ENCODE measurements at regions not wholly inside any gene's neighbourhood (a gene's known extent, or its start where the extent isn't known, plus 50 kb on each side); places are given as distances from the start of the nearest gene placed in this dataset.

DNA sequence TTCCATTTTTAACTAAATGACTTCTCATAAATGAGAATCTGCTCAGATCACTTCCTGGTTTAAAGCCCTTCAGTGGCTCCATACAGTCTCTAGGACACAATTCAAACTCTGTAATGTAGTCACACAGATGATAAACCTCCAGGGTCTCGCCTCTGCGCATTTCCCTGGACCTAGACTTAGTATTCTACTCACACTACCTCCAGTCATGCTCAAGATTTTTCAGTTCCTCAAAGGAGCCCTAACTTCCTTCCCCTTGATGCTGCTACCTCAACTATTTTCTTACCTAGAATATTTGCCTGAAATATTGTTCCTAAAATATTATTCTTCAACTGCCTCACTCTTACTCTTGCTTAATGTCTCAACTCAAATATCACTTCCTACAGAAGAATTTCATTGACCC lies 86.7 kb upstream of the TPP2 start:
- TF ChIP-seq, protein P1, sequence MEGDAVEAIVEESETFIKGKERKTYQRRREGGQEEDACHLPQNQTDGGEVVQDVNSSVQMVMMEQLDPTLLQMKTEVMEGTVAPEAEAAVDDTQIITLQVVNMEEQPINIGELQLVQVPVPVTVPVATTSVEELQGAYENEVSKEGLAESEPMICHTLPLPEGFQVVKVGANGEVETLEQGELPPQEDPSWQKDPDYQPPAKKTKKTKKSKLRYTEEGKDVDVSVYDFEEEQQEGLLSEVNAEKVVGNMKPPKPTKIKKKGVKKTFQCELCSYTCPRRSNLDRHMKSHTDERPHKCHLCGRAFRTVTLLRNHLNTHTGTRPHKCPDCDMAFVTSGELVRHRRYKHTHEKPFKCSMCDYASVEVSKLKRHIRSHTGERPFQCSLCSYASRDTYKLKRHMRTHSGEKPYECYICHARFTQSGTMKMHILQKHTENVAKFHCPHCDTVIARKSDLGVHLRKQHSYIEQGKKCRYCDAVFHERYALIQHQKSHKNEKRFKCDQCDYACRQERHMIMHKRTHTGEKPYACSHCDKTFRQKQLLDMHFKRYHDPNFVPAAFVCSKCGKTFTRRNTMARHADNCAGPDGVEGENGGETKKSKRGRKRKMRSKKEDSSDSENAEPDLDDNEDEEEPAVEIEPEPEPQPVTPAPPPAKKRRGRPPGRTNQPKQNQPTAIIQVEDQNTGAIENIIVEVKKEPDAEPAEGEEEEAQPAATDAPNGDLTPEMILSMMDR (IDR thresholded peaks at IDR 0.05) = no peak
- TF ChIP-seq POLR2A (IDR thresholded peaks at IDR 0.05) (no peak), POLR2AphosphoS5 (IDR thresholded peaks at IDR 0.05) (no peak)

Measured in breast epithelium (tissue), 3 donors.